Heart left ventricle (tissue), 16 donors: ENCODE measurements at regions not wholly inside any gene's neighbourhood (a gene's known extent, or its start where the extent isn't known, plus 50 kb on each side); places are given as distances from the start of the nearest gene placed in this dataset.

Source experiments
- ATAC-seq, 4 donors: fragments of 200-7000 bp; cut with Tn5 transposase; one replicate each; pipeline ENCODE4 v1.9.1; 2020 to 2022; ENCODE audit warnings: moderate library complexity in 4 of 4, mild to moderate bottlenecking in 3 of 4, moderate number of reproducible peaks in 1 of 4
- DNase-seq, 5 donors: peaks; one replicate each; pipeline ENCODE4 v3.0.0-alpha.2; 2020
- H3K27ac ChIP-seq, 12 donors: fragments of 200-600 bp; sonication (generic) in 4 of 12; one replicate each; pipeline versions ENCODE4 v1.5.0 to v1.8.0; 2016 to 2022; ENCODE audit warnings: mild to moderate bottlenecking in 2 of 12
- H3K27me3 ChIP-seq, 9 donors: fragments of 200-600 bp; sonication (generic) in 2 of 9; one replicate each; pipeline versions ENCODE4 v1.5.1 to v1.8.0; 2016 to 2022; ENCODE audit warnings: mild to moderate bottlenecking in 3 of 9
- H3K36me3 ChIP-seq, 9 donors: fragments of 200-600 bp; sonication (generic) in 2 of 9; one replicate each; pipeline versions ENCODE4 v1.5.0 to v1.8.0; 2018 to 2022; ENCODE audit warnings: mild to moderate bottlenecking in 2 of 9
- H3K4me1 ChIP-seq, 12 donors: fragments of 200-600 bp; sonication (generic) in 4 of 12; one replicate each; pipeline versions ENCODE4 v1.5.0 to v1.8.0; 2016 to 2022; ENCODE audit warnings: mild to moderate bottlenecking in 3 of 12
- H3K4me3 ChIP-seq, 12 donors: fragments of 200-600 bp; sonication (generic) in 4 of 12; one replicate each; pipeline versions ENCODE4 v1.5.0 to v1.8.0; 2017 to 2022; ENCODE audit warnings: mild to moderate bottlenecking in 9 of 12, moderate library complexity in 4 of 12
- H3K9me3 ChIP-seq, 12 donors: fragments of 200-600 bp; sonication (generic) in 4 of 12; one replicate each; pipeline versions ENCODE4 v1.5.0 to v1.8.0; 2016 to 2022; ENCODE audit warnings: mild to moderate bottlenecking in 1 of 12
- POLR2A ChIP-seq, 2 donors: fragments of 450-650 bp; IDR thresholded peaks; one replicate each; pipeline ENCODE4 v1.6.1; 2017; ENCODE audit warnings: antibody characterized with exemption in 2 of 2, mild to moderate bottlenecking in 2 of 2, moderate library complexity in 2 of 2
- WGBS, 4 donors: extraction: QIAGEN DNeasy Blood & Tissue Kit in 2 of 4; methylation state at CpG; one replicate each; pipeline versions ENCODE4 v1.1.5 to v1.1.7; 2013 to 2018; 5-methylcytosine and 5-hydroxymethylcytosine counted together
- intact Hi-C, 10 donors: fragments of 100-400 bp; cut with DNase I; formaldehyde crosslinking; loops; one replicate each; pipeline versions ENCODE4 v1.11.1 to v1.14.2; 2022
- TF ChIP-seq, protein P1 (sequence below), 12 donors: fragments of 200-600 bp; sonication (generic) in 4 of 12; IDR thresholded peaks; one replicate each; pipeline versions ENCODE4 v1.5.0 to v1.8.0; 2018 to 2022; ENCODE audit warnings: antibody characterized with exemption in 12 of 12, mild to moderate bottlenecking in 5 of 12
- donor health status: ischemic (EF 13 %, LVEDD 7.1; RV severe dilation, severe dysfunction).
- donor health status: healthy with polysubstance abuse.
- donor health status: DM: no; HTN: yes; CAD: no.
- donor health status: DM: no; HTN: no; CAD: no.
- donor health status: ischemic (EF 25% LVEDD 6.9; RV normal size, moderate dysfunction).
- donor health status: ischemic (EF 25% LVEDD 5.7; RV mildly dilated, moderate dysfunction).
- donor health status: healthy.
- donor health status: DM: yes; HTN: yes; CAD: no.
- donor health status: ischemic (EF 35%, LVEDD 5.7; RV mildly dilated, moderate dysfunction).
- donor health status: nonischemic (EF 11% LVEDD 7.7; RV severe dilation, severe dysfunction).
- donor health status: DM: yes; HTN: yes; CAD: no.
- donor health status: PGD.
- donor health status: ischemic (EF 29% LVEDD 5.4; RV normal size, mild dysfunction).
- donor health status: nonischemic (EF 23%, LVEDD 6.1; RV moderate dilation, normal function).

- Histone ChIP-seq H3K27ac (no peak overlapping the region), H3K4me1 (peaks cover 0 to 41% (median 16%) of the 10 kb centered on the region in 12 donors), H3K4me3 (no peak overlapping the region), H3K9me3 (peaks cover 0 to 11% (median 3%) of the 10 kb centered on the region in 12 donors), H3K27me3 (peaks cover 0 to 18% (median 0%) of the 10 kb centered on the region in 9 donors), H3K36me3 (no peaks in the 10 kb centered on the region)
- TF ChIP-seq POLR2A (IDR thresholded peaks at IDR 0.05), result no peak
- TF ChIP-seq, protein P1, sequence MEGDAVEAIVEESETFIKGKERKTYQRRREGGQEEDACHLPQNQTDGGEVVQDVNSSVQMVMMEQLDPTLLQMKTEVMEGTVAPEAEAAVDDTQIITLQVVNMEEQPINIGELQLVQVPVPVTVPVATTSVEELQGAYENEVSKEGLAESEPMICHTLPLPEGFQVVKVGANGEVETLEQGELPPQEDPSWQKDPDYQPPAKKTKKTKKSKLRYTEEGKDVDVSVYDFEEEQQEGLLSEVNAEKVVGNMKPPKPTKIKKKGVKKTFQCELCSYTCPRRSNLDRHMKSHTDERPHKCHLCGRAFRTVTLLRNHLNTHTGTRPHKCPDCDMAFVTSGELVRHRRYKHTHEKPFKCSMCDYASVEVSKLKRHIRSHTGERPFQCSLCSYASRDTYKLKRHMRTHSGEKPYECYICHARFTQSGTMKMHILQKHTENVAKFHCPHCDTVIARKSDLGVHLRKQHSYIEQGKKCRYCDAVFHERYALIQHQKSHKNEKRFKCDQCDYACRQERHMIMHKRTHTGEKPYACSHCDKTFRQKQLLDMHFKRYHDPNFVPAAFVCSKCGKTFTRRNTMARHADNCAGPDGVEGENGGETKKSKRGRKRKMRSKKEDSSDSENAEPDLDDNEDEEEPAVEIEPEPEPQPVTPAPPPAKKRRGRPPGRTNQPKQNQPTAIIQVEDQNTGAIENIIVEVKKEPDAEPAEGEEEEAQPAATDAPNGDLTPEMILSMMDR (IDR thresholded peaks at IDR 0.05), result no peak
- 81 to 91% (median 88%) methylated on average over 7 of the region's 7 CpGs for WGBS, 4 donors
- ATAC-seq, result no peak
- no peak for DNase-seq
- intact Hi-C loops, result loop anchor here in 3 of 10 donors (5.0 to 10.0 kb wide), 3 partner anchors 55 to 177 kb away; partner anchors contain the start of gene S1PR3 (in 1 of the 3)
Observed at GRCh38 chr9:88817628-88818027, 173.6 kb upstream of the S1PR3 start.

DNA sequence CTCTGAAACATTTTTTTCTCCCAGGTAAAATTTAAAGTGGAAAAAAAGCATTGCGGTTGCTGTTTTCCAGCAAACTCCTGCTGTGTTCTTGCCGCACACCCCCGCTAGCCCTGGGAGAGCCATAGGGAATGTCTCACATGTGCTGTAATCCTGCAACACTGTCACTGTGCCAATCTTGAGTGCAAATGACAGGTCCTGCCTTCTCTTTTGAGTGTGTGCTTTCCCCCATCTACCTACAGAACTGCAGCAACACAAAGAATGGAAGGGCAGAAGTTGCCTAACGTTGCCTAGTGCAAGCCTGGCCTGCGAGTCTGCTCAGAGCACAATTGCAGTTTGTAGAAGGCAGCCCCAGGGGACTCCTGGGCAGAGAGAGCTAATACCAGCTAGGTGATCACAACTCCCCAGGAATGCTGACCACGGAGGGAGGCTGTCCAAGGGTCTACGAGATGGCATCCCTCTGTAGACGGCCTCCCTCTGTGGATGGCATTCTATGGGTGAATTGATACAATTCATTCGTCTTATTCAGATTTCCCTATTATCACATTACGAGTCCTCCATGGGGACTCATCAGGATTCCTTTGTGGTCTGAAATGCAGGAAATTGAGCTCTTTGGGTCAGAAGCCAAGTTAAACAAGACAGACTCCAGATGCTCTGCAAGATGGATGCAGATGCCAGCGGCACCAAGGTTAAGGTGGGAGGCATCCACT, 172.6 kb upstream of the S1PR3 start:
- Histone ChIP-seq H3K9me3 (peaks cover 0 to 11% (median 3%) of the 10 kb centered on the region in 12 donors), H3K27me3 (peaks cover 0 to 23% (median 0%) of the 10 kb centered on the region in 9 donors), H3K36me3 (no peaks in the 10 kb centered on the region), H3K4me1 (peaks cover 0 to 40% (median 16%) of the 10 kb centered on the region in 12 donors), H3K4me3 (no peak overlapping the region), H3K27ac (no peak overlapping the region)
- 30 to 44% (median 32%) methylated on average over 11 of the region's 11 CpGs for WGBS, 4 donors
- TF ChIP-seq, protein P1 (IDR thresholded peaks at IDR 0.05), result no peak
- TF ChIP-seq POLR2A (IDR thresholded peaks at IDR 0.05), result no peak
- ATAC-seq (peak in 2 of 4 donors; percentile 39 to 47), DNase-seq (peak in 2 of 5 donors; percentile 37 to 52)
- intact Hi-C loops, result loop anchor here in 3 of 10 donors (5.0 to 10.0 kb wide), 3 partner anchors 54 to 176 kb away; partner anchors contain the start of gene S1PR3 (in 1 of the 3)

DNA sequence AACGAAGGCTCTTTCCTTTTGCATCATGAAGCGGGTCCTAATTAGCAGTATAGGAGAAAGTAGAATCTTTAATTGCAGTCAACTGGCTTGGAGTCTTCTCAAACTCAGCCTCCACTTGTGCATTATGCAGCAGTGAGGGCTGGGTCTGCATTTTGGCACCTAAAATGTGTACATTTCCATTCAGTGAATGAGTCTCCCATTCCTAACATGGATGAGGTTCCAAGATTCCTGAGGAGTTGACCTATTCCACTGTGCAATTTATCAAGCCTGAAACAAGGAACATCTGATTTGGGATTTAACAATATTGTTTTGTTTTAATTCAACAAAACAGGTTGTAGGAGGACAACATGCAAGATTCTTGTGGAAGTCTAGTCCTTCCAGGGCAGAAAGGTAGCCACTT, 171.8 kb upstream of the S1PR3 start:
- WGBS, 4 donors, result 87 to 100% (median 92%) methylated on average over 2 of the region's 2 CpGs
- no peak for TF ChIP-seq POLR2A (IDR thresholded peaks at IDR 0.05)
- TF ChIP-seq, protein P1 (IDR thresholded peaks at IDR 0.05), result no peak
- ATAC-seq (no peak), DNase-seq (no peak)
- H3K9me3 ChIP-seq, result peaks cover 0 to 11% (median 3%) of the 10 kb centered on the region in 12 donors
- H3K4me1 ChIP-seq, result peaks cover 0 to 39% (median 14%) of the 10 kb centered on the region in 12 donors
- no peak overlapping the region for H3K27ac ChIP-seq
- no peaks in the 10 kb centered on the region for H3K36me3 ChIP-seq
- intact Hi-C loops, result loop anchor here in 3 of 10 donors (5.0 to 10.0 kb wide), 3 partner anchors 53 to 175 kb away; partner anchors contain the start of gene S1PR3 (in 1 of the 3)
- H3K27me3 ChIP-seq, result peaks cover 0 to 30% (median 0%) of the 10 kb centered on the region in 9 donors
- no peak overlapping the region for H3K4me3 ChIP-seq

GRCh38 chr9:88820055-88820454, 171.2 kb upstream of the S1PR3 start:
- peak in 2 of 4 donors; percentile 64 to 85 for ATAC-seq
- intact Hi-C loops, result no loop called here

More at GRCh38 chr9:88820055-88820454, 171.2 kb upstream of the S1PR3 start:
- no peak for DNase-seq
- TF ChIP-seq, protein P1 (IDR thresholded peaks at IDR 0.05), result no peak
- TF ChIP-seq POLR2A (IDR thresholded peaks at IDR 0.05), result no peak
- Histone ChIP-seq H3K9me3 (peaks cover 0 to 11% (median 3%) of the 10 kb centered on the region in 12 donors), H3K27ac (no peak overlapping the region), H3K4me3 (no peak overlapping the region), H3K4me1 (peaks cover 0 to 33% (median 11%) of the 10 kb centered on the region in 12 donors), H3K36me3 (no peaks in the 10 kb centered on the region), H3K27me3 (peaks cover 0 to 32% (median 0%) of the 10 kb centered on the region in 9 donors)
- 62 to 82% (median 66%) methylated on average over 2 of the region's 2 CpGs for WGBS, 4 donors
